NCI-H128 (cell line): ENCODE measurements at regions not wholly inside any gene's neighbourhood (a gene's known extent, or its start where the extent isn't known, plus 50 kb on each side); places are given as distances from the start of the nearest gene placed in this dataset.
"Not testable (repeated sequence)": the region's sequence is repeated elsewhere in the genome, so short reads cannot be mapped to it uniquely, and the experiment has no call there.

Source experiments
- DNase-seq: peaks from one replicate; lab custom pipeline; 2025; ENCODE audit not compliant: unreplicated experiment; lab: John Stamatoyannopoulos, UW

- no peak for DNase-seq
Measured at GRCh38 chr1:178606839-178607238, 93.9 kb downstream of the TEX35 start.

- DNase-seq = no peak
Measured at GRCh38 chr1:178607718-178608408, 95.0 kb downstream of the TEX35 start.

GRCh38 chr1:178609015-178609414, 96.1 kb downstream of the TEX35 start:
- no peak for DNase-seq

GRCh38 chr1:178610690-178611410, 97.9 kb downstream of the TEX35 start:
- not testable (repeated sequence) for DNase-seq

- no peak for DNase-seq
Measured at GRCh38 chr1:178612261-178612660, 99.4 kb downstream of the TEX35 start.

GRCh38 chr1:178613271-178613945, 100.5 kb downstream of the TEX35 start:
- DNase-seq = no peak

- no peak for DNase-seq
Measured at GRCh38 chr1:178614286-178614685, 101.4 kb downstream of the TEX35 start.

- no peak for DNase-seq
Measured at GRCh38 chr1:178619042-178619927, 105.8 kb upstream of the RALGPS2 start.

- no peak for DNase-seq
Measured at GRCh38 chr1:178620584-178621475, 104.2 kb upstream of the RALGPS2 start.

- no peak for DNase-seq
Measured at GRCh38 chr1:178621822-178622221, 103.2 kb upstream of the RALGPS2 start.

- DNase-seq = no peak
Measured at GRCh38 chr1:178625695-178626094, 99.3 kb upstream of the RALGPS2 start.

GRCh38 chr1:178627037-178627436, 98.0 kb upstream of the RALGPS2 start:
- DNase-seq = no peak

GRCh38 chr1:178628637-178629251, 96.3 kb upstream of the RALGPS2 start:
- no peak for DNase-seq

- DNase-seq = no peak
Measured at GRCh38 chr1:178629252-178630154, 95.5 kb upstream of the RALGPS2 start.

- DNase-seq = no peak
Measured at GRCh38 chr1:178630417-178630816, 94.6 kb upstream of the RALGPS2 start.

- DNase-seq = no peak
Measured at GRCh38 chr1:178632653-178633052, 92.4 kb upstream of the RALGPS2 start.

GRCh38 chr1:178633056-178633455, 92.0 kb upstream of the RALGPS2 start:
- DNase-seq = no peak

- DNase-seq = no peak
Measured at GRCh38 chr1:178634445-178634844, 90.6 kb upstream of the RALGPS2 start.

- no peak for DNase-seq
Measured at GRCh38 chr1:178637841-178638240, 87.2 kb upstream of the RALGPS2 start.
